ENCODE measurements at regions not wholly inside any gene's neighbourhood (a gene's known extent, or its start where the extent isn't known, plus 50 kb on each side); places are given as distances from the start of the nearest gene placed in this dataset.

- Histone ChIP-seq H3K4me3 (no peak overlapping the region), H3K4me1 (no peaks in the 10 kb centered on the region), H3K36me3 (no peaks in the 10 kb centered on the region), H3K27ac (no peak overlapping the region), H3K9me3 (no peaks in the 10 kb centered on the region), H3K27me3 (no peaks in the 10 kb centered on the region)
- 62 to 64% methylated on average over 6 of the region's 6 CpGs for WGBS, 2 donors
- no peak for DNase-seq
- intact Hi-C loops (cut with DNase I) = no loop called here
- no peak for TF ChIP-seq CTCF (IDR thresholded peaks at IDR 0.05)
- no peak for TF ChIP-seq POLR2A (IDR thresholded peaks at IDR 0.05)
These were observed 448.8 kb downstream of the LRATD1 start for GRCh38 chr2:15081356-15081755.

- no peak for TF ChIP-seq POLR2A (IDR thresholded peaks at IDR 0.05)
- TF ChIP-seq CTCF (IDR thresholded peaks at IDR 0.05) = no peak
- no peak for DNase-seq
- intact Hi-C loops (cut with DNase I) = no loop called here
- no peaks in the 10 kb centered on the region for H3K4me1 ChIP-seq
- H3K4me3 ChIP-seq = no peak overlapping the region
- H3K27me3 ChIP-seq = no peaks in the 10 kb centered on the region
- no peaks in the 10 kb centered on the region for H3K36me3 ChIP-seq
- 59 to 75% methylated on average over 5 of the region's 5 CpGs for WGBS, 2 donors
- no peaks in the 10 kb centered on the region for H3K9me3 ChIP-seq
- H3K27ac ChIP-seq = no peak overlapping the region
These were observed 449.9 kb downstream of the LRATD1 start for GRCh38 chr2:15082105-15083058.

- H3K27ac ChIP-seq = no peak overlapping the region
- no peaks in the 10 kb centered on the region for H3K27me3 ChIP-seq
- TF ChIP-seq CTCF (IDR thresholded peaks at IDR 0.05) (no peak), POLR2A (IDR thresholded peaks at IDR 0.05) (no peak)
- intact Hi-C loops (cut with DNase I) = no loop called here
- H3K9me3 ChIP-seq = no peaks in the 10 kb centered on the region
- no peaks in the 10 kb centered on the region for H3K4me1 ChIP-seq
- DNase-seq = no peak
- H3K4me3 ChIP-seq = no peak overlapping the region
- WGBS, 2 donors = 71 to 82% methylated on average over 5 to 11 of the region's 33 CpGs
- no peaks in the 10 kb centered on the region for H3K36me3 ChIP-seq
These were observed 452.4 kb downstream of the LRATD1 start for GRCh38 chr2:15084826-15085489.

- intact Hi-C loops (cut with DNase I) = no loop called here
- 67 to 71% methylated on average over 1 of the region's 1 CpG for WGBS, 2 donors
- H3K27me3 ChIP-seq = no peaks in the 10 kb centered on the region
These were observed 459.7 kb downstream of the LRATD1 start for GRCh38 chr2:15092181-15092580.

More at GRCh38 chr2:15092181-15092580, 459.7 kb downstream of the LRATD1 start:
- H3K4me3 ChIP-seq = no peak overlapping the region
- H3K9me3 ChIP-seq = no peaks in the 10 kb centered on the region
- H3K27ac ChIP-seq = no peak overlapping the region
- H3K4me1 ChIP-seq = no peaks in the 10 kb centered on the region
- TF ChIP-seq POLR2A (IDR thresholded peaks at IDR 0.05) (no peak), CTCF (IDR thresholded peaks at IDR 0.05) (no peak)
- no peaks in the 10 kb centered on the region for H3K36me3 ChIP-seq
- no peak for DNase-seq
